MCF 10A (cell line): ENCODE measurements at regions not wholly inside any gene's neighbourhood (a gene's known extent, or its start where the extent isn't known, plus 50 kb on each side); places are given as distances from the start of the nearest gene placed in this dataset.

Source experiments
- BruUV-seq: library from RNA; stranded (reverse); fragments of 400-500 nt; replicated peaks from 2 replicates; lab custom pipeline; 2021; lab: Mats Ljungman, UMichigan
- CTCF ChIA-PET: fragments of 300-600 bp; sonication (Branson Sonifier 250); formaldehyde crosslinking; extraction: SDS; loops from one replicate; lab custom pipeline; 2021; ENCODE audit warnings: antibody characterized with exemption, inconsistent platforms; lab: Yijun Ruan, JAX
- POLR2A ChIA-PET: fragments of 300-600, 350-650 bp; sonication (Branson Sonifier 250); formaldehyde crosslinking; extraction: SDS; loops from one replicate; lab custom pipeline; 2020; ENCODE audit warnings: antibody characterized with exemption, inconsistent platforms; lab: Yijun Ruan, JAX
- DNase-seq: peaks from one replicate; pipeline ENCODE4 v3.0.0-alpha.2; 2018; ENCODE audit not compliant: unreplicated experiment
- H3K27ac Mint-ChIP-seq: one replicate; pipeline ENCODE4 v1.8.0; 2022; ENCODE audit warnings: mild to moderate bottlenecking, low read depth, mixed read lengths; ENCODE audit not compliant: unreplicated experiment
- H3K27me3 Mint-ChIP-seq: one replicate; pipeline ENCODE4 v1.8.0; 2022; ENCODE audit warnings: mixed read lengths; ENCODE audit not compliant: insufficient read depth, unreplicated experiment
- H3K36me3 Mint-ChIP-seq: one replicate; pipeline ENCODE4 v1.8.0; 2022; ENCODE audit warnings: mild to moderate bottlenecking, moderate library complexity, mixed read lengths; ENCODE audit not compliant: insufficient read depth, unreplicated experiment
- H3K4me1 Mint-ChIP-seq: one replicate; pipeline ENCODE4 v1.8.0; 2022; ENCODE audit warnings: mixed read lengths; ENCODE audit not compliant: insufficient read depth, unreplicated experiment
- H3K4me3 Mint-ChIP-seq: one replicate; pipeline ENCODE4 v1.8.0; 2022; ENCODE audit warnings: mild to moderate bottlenecking, moderate library complexity, mixed read lengths; ENCODE audit not compliant: unreplicated experiment
- H3K9me3 Mint-ChIP-seq: one replicate; pipeline ENCODE4 v1.8.0; 2022; ENCODE audit warnings: mixed read lengths; ENCODE audit not compliant: unreplicated experiment
- intact Hi-C: fragments of 100-400 bp; cut with micrococcal nuclease; formaldehyde crosslinking; loops from 2 replicates; pipeline ENCODE4 v1.14.1; 2022
- TF ChIP-seq, protein P1 (sequence below): fragments of 200-600 bp; IDR thresholded peaks from one replicate; pipeline ENCODE4 v1.8.0; 2022; ENCODE audit warnings: antibody characterized with exemption, mild to moderate bottlenecking; ENCODE audit not compliant: unreplicated experiment

DNA sequence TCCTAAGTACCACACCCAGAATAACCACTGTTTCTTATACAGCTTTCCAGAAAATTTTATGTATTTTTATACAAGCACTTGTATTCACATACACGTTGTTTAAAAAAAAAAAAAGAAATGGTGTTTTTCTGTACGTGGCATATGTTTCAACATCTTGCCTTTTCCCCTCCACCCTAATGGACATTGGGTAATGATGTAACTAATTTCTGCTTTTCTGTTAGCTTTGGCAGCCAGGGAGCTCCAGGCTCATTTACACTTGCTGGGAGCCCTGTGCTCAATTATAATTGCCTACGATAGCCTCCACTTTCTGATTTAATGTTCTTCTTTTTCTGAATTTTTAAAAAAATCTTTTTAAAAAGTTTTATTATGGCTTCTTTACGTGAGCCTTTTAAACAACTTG, 352.4 kb downstream of the UTRN start:
- intact Hi-C loops: no loop called here
- Mint-ChIP-seq H3K27ac (no peak overlapping the region), H3K27me3 (no peaks in the 10 kb centered on the region), H3K36me3 (no peaks in the 10 kb centered on the region), H3K9me3 (no peaks in the 10 kb centered on the region), H3K4me1 (no peaks in the 10 kb centered on the region), H3K4me3 (no peak overlapping the region)
- POLR2A ChIA-PET: interaction anchor here (0.6 kb wide), 1 partner anchor 74 kb away, joined by 3 read pairs; no protein-coding TSS in a partner anchor
- DNase-seq: no peak
- CTCF ChIA-PET: no interaction called here
- BruUV-seq: no TSS peak
- TF ChIP-seq, protein P1, sequence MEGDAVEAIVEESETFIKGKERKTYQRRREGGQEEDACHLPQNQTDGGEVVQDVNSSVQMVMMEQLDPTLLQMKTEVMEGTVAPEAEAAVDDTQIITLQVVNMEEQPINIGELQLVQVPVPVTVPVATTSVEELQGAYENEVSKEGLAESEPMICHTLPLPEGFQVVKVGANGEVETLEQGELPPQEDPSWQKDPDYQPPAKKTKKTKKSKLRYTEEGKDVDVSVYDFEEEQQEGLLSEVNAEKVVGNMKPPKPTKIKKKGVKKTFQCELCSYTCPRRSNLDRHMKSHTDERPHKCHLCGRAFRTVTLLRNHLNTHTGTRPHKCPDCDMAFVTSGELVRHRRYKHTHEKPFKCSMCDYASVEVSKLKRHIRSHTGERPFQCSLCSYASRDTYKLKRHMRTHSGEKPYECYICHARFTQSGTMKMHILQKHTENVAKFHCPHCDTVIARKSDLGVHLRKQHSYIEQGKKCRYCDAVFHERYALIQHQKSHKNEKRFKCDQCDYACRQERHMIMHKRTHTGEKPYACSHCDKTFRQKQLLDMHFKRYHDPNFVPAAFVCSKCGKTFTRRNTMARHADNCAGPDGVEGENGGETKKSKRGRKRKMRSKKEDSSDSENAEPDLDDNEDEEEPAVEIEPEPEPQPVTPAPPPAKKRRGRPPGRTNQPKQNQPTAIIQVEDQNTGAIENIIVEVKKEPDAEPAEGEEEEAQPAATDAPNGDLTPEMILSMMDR: no peak

- Mint-ChIP-seq H3K9me3 (no peaks in the 10 kb centered on the region), H3K4me1 (no peaks in the 10 kb centered on the region), H3K4me3 (no peak overlapping the region), H3K36me3 (no peaks in the 10 kb centered on the region), H3K27me3 (no peaks in the 10 kb centered on the region), H3K27ac (no peak overlapping the region)
- TF ChIP-seq, protein P1: no peak
- POLR2A ChIA-PET: no interaction called here
- intact Hi-C loops: no loop called here
- CTCF ChIA-PET: interaction anchor here (0.6 kb wide), 1 partner anchor 559 kb away, joined by 4 read pairs; no protein-coding TSS in a partner anchor
- BruUV-seq: no TSS peak
- DNase-seq: no peak
These were observed 354.5 kb downstream of the UTRN start for GRCh38 chr6:144639654-144640053.

GRCh38 chr6:144641286-144641685, 356.2 kb downstream of the UTRN start:
- no peaks in the 10 kb centered on the region for H3K27me3 Mint-ChIP-seq
- intact Hi-C loops: no loop called here
- TF ChIP-seq, protein P1: no peak
- BruUV-seq: no TSS peak
- H3K4me3 Mint-ChIP-seq: no peak overlapping the region
- CTCF ChIA-PET: no interaction called here
- H3K9me3 Mint-ChIP-seq: no peaks in the 10 kb centered on the region
- DNase-seq: no peak
- no peaks in the 10 kb centered on the region for H3K4me1 Mint-ChIP-seq
- H3K36me3 Mint-ChIP-seq: no peaks in the 10 kb centered on the region
- POLR2A ChIA-PET: interaction anchor here (1.0 kb wide), 1 partner anchor 61 kb away, joined by 3 read pairs; no protein-coding TSS in a partner anchor
- no peak overlapping the region for H3K27ac Mint-ChIP-seq

DNA sequence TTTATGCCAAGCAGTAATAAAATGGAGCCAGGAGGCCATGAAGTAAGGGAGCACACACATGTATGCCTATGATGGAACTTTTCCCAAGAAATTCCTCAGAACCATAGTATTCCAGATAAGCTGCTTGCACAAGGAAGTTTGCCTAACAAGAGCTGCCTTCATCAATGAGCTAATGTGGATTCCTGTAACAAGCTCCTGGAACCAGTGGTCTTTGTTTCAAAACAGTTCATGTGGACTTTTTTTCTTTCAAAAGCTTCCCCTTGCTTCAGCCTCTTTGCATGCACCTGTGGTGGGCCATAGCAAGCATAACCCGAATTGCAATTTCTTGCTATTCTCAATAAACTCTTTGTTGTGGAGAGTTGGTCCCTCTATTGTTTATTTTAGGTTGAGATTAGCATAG, 359.6 kb downstream of the UTRN start:
- no peaks in the 10 kb centered on the region for H3K4me1 Mint-ChIP-seq

More for the DNA sequence above, 359.6 kb downstream of the UTRN start:
- POLR2A ChIA-PET: no interaction called here
- no peak overlapping the region for H3K4me3 Mint-ChIP-seq
- intact Hi-C loops: no loop called here
- no peaks in the 10 kb centered on the region for H3K27me3 Mint-ChIP-seq
- CTCF ChIA-PET: interaction anchor here (1.0 kb wide), 1 partner anchor 12 kb away, joined by 3 read pairs; no protein-coding TSS in a partner anchor
- TF ChIP-seq, protein P1: no peak
- no TSS peak for BruUV-seq
- DNase-seq: no peak
- H3K36me3 Mint-ChIP-seq: no peaks in the 10 kb centered on the region
- H3K9me3 Mint-ChIP-seq: no peaks in the 10 kb centered on the region
- no peak overlapping the region for H3K27ac Mint-ChIP-seq
